ENCODE measurements at regions not wholly inside any gene's neighbourhood (a gene's known extent, or its start where the extent isn't known, plus 50 kb on each side); places are given as distances from the start of the nearest gene placed in this dataset.
"Not testable (repeated sequence)": the region's sequence is repeated elsewhere in the genome, so short reads cannot be mapped to it uniquely, and the experiment has no call there.

DNA sequence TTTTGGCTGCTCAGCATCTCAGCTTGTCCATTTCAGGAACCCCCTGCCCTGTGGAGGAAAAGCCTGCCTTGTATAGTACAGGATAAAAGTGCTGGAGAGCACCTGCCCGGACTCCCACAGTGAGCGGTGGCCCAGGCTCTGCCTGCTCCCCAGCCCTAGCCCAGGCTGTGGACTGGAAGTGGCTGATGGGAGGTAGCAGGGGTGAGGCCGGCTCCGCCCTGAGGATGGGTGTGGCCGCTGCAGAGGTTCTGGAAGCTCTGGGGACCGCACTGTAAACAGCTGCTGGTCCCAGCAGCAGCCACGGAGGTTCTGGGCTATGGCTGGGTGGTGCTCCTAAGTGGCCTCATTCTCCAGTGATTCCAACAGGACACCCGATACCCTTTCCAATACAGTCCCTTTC lies 56.6 kb upstream of the HELT start:
- no peak overlapping the region for H3K4me3 ChIP-seq (ENCODE audit: low read depth in 1 of 2, low read length in 1 of 2)
- H3K9me3 ChIP-seq: no peaks in the 10 kb centered on the region
- H3K4me1 ChIP-seq (ENCODE audit: control insufficient read depth in 1 of 2, insufficient read depth in 1 of 2, low read depth in 1 of 2, low read length in 1 of 2): peaks cover 6 to 11% of the 10 kb centered on the region in 2 experiments
- no peaks in the 10 kb centered on the region for H3K36me3 ChIP-seq
- TF ChIP-seq, protein P1, sequence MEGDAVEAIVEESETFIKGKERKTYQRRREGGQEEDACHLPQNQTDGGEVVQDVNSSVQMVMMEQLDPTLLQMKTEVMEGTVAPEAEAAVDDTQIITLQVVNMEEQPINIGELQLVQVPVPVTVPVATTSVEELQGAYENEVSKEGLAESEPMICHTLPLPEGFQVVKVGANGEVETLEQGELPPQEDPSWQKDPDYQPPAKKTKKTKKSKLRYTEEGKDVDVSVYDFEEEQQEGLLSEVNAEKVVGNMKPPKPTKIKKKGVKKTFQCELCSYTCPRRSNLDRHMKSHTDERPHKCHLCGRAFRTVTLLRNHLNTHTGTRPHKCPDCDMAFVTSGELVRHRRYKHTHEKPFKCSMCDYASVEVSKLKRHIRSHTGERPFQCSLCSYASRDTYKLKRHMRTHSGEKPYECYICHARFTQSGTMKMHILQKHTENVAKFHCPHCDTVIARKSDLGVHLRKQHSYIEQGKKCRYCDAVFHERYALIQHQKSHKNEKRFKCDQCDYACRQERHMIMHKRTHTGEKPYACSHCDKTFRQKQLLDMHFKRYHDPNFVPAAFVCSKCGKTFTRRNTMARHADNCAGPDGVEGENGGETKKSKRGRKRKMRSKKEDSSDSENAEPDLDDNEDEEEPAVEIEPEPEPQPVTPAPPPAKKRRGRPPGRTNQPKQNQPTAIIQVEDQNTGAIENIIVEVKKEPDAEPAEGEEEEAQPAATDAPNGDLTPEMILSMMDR (IDR thresholded peaks at IDR 0.05): no peak
- no peak overlapping the region for H3K27ac ChIP-seq
- no peaks in the 10 kb centered on the region for H3K27me3 ChIP-seq

DNA sequence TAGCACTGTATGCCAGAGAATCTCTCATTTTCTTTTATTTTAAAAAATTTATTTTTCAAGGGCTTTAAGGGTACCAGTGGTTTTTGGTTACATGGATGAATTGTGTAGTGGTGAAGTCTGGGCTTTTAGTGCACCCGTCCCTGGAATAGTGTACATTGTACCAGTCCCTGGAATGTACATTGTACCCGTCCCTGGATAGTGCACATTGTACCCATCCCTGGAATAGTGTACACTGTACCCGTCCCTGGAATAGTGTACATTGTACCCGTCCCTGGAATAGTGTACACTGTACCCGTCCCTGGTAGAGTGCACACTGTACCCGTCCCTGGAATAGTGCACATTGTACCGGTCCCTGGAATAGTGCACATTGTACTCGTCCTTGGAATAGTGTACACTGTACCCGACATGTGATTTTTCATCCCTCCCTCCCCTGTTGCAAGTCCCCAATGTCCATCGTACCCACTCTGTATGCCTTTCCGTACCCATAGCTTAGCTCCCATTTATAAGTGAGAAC lies 56.1 kb upstream of the HELT start:
- Histone ChIP-seq H3K36me3 (no peaks in the 10 kb centered on the region), H3K9me3 (no peaks in the 10 kb centered on the region)
- TF ChIP-seq, protein P1 (IDR thresholded peaks at IDR 0.05): no peak

DNA sequence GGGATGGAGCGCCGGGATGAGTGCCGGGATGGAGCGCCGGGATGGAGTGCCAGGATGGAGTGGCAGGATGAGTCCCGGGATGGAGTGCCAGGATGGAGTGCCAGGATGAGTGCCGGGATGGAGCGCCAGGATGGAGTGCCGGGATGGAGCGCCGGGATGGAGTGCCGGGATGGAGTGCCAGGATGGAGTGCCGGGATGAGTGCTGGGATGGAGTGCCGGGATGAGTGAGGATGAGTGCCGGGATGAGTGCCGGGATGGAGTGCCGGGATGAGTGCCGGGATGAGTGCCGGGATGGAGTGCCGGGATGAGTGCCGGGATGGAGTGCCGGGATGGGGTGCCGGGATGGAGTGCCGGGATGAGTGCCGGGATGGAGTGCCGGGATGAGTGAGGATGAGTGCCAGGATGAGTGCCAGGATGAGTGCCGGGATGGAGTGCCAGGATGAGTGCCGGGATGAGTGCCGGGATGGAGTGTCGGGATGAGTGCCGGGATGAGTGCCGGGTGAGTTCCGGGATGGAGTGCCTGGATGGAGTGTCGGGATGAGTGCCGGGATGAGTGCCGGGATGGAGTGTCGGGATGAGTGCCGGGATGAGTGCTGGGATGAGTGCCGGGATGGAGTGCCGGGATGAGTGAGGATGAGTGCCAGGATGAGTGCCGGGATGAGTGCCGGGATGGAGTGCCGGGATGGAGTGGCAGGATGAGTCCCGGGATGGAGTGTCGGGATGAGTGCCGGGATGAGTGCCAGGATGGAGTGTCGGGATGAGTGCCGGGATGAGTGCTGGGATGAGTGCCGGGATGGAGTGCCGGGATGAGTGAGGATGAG lies 52.9 kb upstream of the HELT start:
- not testable (repeated sequence) for H3K27ac ChIP-seq; H3K4me3 ChIP-seq (ENCODE audit: low read depth in 1 of 2, low read length in 1 of 2); H3K27me3 ChIP-seq; H3K4me1 ChIP-seq (ENCODE audit: control insufficient read depth in 1 of 2, insufficient read depth in 1 of 2, low read depth in 1 of 2, low read length in 1 of 2); H3K36me3 ChIP-seq; H3K9me3 ChIP-seq

More for the DNA sequence above, 56.1 kb upstream of the HELT start:
- no peak overlapping the region for H3K4me3 ChIP-seq (ENCODE audit: low read depth in 1 of 2, low read length in 1 of 2)
- H3K27me3 ChIP-seq: no peaks in the 10 kb centered on the region
- H3K4me1 ChIP-seq (ENCODE audit: control insufficient read depth in 1 of 2, insufficient read depth in 1 of 2, low read depth in 1 of 2, low read length in 1 of 2): peaks cover 6 to 11% of the 10 kb centered on the region in 2 experiments
- no peak overlapping the region for H3K27ac ChIP-seq

DNA sequence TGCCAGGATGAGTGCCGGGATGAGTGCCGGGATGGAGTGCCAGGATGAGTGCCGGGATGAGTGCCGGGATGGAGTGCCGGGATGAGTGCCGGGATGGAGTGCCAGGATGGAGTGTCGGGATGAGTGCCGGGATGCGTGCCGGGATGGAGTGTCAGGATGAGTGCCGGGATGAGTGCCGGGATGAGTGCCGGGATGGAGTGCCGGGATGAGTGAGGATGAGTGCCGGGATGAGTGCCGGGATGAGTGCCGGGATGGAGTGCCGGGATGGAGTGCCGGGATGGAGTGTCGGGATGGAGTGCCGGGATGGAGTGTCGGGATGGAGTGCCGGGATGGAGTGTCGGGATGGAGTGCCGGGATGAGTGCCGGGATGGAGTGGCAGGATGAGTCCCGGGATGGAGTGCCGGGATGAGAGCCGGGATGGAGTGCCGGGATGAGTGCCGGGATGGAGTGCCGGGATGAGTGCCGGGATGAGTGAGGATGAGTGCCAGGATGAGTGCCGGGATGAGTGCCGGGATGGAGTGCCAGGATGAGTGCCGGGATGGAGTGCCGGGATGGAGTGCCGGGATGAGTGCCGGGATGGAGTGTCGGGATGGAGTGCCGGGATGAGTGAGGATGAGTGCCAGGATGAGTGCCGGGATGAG lies 52.1 kb upstream of the HELT start:
- H3K27ac ChIP-seq; H3K9me3 ChIP-seq; H3K36me3 ChIP-seq; H3K4me1 ChIP-seq (ENCODE audit: control insufficient read depth in 1 of 2, insufficient read depth in 1 of 2, low read depth in 1 of 2, low read length in 1 of 2); H3K27me3 ChIP-seq; H3K4me3 ChIP-seq (ENCODE audit: low read depth in 1 of 2, low read length in 1 of 2): not testable (repeated sequence)

DNA sequence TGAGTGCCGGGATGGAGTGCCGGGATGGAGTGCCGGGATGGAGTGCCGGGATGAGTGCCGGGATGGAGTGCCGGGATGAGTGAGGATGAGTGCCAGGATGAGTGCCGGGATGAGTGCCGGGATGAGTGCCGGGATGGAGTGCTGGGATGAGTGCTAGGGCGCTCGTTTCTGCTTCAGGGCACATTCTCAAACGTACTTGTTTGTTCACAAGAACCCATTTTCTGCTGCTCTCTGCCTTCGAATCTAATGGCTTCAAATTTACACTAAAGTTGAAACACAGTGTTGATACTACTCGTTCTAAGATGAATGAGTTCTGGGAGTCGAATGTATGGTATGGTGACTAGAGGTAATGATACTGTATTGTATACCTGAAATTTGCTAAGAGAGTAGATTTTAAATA lies 50.6 kb upstream of the HELT start:
- not testable (repeated sequence) for H3K4me1 ChIP-seq (ENCODE audit: control insufficient read depth in 1 of 2, insufficient read depth in 1 of 2, low read depth in 1 of 2, low read length in 1 of 2); H3K27ac ChIP-seq; H3K27me3 ChIP-seq; H3K9me3 ChIP-seq; H3K4me3 ChIP-seq (ENCODE audit: low read depth in 1 of 2, low read length in 1 of 2); H3K36me3 ChIP-seq

DNA sequence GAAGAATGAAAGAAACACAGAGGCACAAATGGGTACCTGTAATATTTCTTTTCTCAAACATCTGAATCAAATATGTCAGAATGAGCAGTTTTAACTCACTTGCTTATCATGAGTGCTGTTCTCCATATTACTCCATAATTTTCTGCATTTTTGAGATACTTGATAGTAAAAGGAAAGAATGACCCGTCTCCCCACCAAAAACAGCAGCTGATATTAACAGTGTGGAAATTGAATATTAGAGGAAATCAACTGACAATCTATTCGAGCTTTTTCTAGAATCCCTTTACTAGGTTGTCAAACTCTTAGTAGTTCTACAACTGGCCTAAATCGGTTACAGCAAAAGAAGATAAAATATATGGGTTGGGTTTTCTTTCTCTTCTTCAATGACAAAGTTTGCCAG lies 49.9 kb upstream of the HELT start:
- Histone ChIP-seq H3K27me3 (no peaks in the 10 kb centered on the region), H3K36me3 (no peaks in the 10 kb centered on the region)
- TF ChIP-seq, protein P1 (IDR thresholded peaks at IDR 0.05): no peak

More for the DNA sequence above, 49.9 kb upstream of the HELT start:
- Histone ChIP-seq H3K4me1 (ENCODE audit: control insufficient read depth in 1 of 2, insufficient read depth in 1 of 2, low read depth in 1 of 2, low read length in 1 of 2) (peaks cover 0 to 7% of the 10 kb centered on the region in 2 experiments), H3K4me3 (ENCODE audit: low read depth in 1 of 2, low read length in 1 of 2) (no peak overlapping the region), H3K27ac (no peak overlapping the region), H3K9me3 (no peaks in the 10 kb centered on the region)
